Nucleus accumbens (tissue), 56 donors: ENCODE measurements at regions not wholly inside any gene's neighbourhood (a gene's known extent, or its start where the extent isn't known, plus 50 kb on each side); places are given as distances from the start of the nearest gene placed in this dataset.
"Not testable (repeated sequence)": the region's sequence is repeated elsewhere in the genome, so short reads cannot be mapped to it uniquely, and the experiment has no call there.

Source experiments
- DNase-seq, 56 donors: peaks; one replicate each; lab custom pipeline; 2025; lab: John Stamatoyannopoulos, UW

GRCh38 chr16:9334103-9334502 lies 242.7 kb downstream of the HAPSTR1 start:
- no peak for DNase-seq

GRCh38 chr16:9337308-9338032 lies 246.0 kb downstream of the HAPSTR1 start:
- peak in 1 of 56 donors; percentile 10 for DNase-seq

GRCh38 chr16:9338068-9338467 lies 246.6 kb downstream of the HAPSTR1 start:
- DNase-seq: no peak

- no peak for DNase-seq
Observed at GRCh38 chr16:9338510-9338909, 247.1 kb downstream of the HAPSTR1 start.

GRCh38 chr16:9340526-9341256 lies 249.2 kb downstream of the HAPSTR1 start:
- DNase-seq: peak in 6 of 56 donors; percentile 1 to 17 (median 10)

- DNase-seq: no peak
Observed at GRCh38 chr16:9343276-9343675, 251.8 kb downstream of the HAPSTR1 start.

GRCh38 chr16:9344508-9344907 lies 253.1 kb downstream of the HAPSTR1 start:
- DNase-seq: no peak

GRCh38 chr16:9345046-9345445 lies 253.6 kb downstream of the HAPSTR1 start:
- no peak for DNase-seq

GRCh38 chr16:9345880-9346279 lies 254.4 kb downstream of the HAPSTR1 start:
- DNase-seq: no peak

GRCh38 chr16:9348912-9349311 lies 257.5 kb downstream of the HAPSTR1 start:
- no peak for DNase-seq

- DNase-seq: not testable (repeated sequence)
Observed at GRCh38 chr16:9349373-9349960, 258.0 kb downstream of the HAPSTR1 start.

GRCh38 chr16:9350119-9350799 lies 258.8 kb downstream of the HAPSTR1 start:
- DNase-seq: not testable (repeated sequence)

- no peak for DNase-seq
Observed at GRCh38 chr16:9351440-9351839, 260.0 kb downstream of the HAPSTR1 start.

GRCh38 chr16:9351841-9352434 lies 260.5 kb downstream of the HAPSTR1 start:
- DNase-seq: no peak

GRCh38 chr16:9357829-9358228 lies 266.4 kb downstream of the HAPSTR1 start:
- no peak for DNase-seq

GRCh38 chr16:9360075-9360474 lies 268.6 kb downstream of the HAPSTR1 start:
- no peak for DNase-seq

- DNase-seq: no peak
Observed at GRCh38 chr16:9362050-9362449, 270.6 kb downstream of the HAPSTR1 start.

- DNase-seq: no peak
Observed at GRCh38 chr16:9362604-9363003, 271.2 kb downstream of the HAPSTR1 start.

GRCh38 chr16:9363520-9363919 lies 272.1 kb downstream of the HAPSTR1 start:
- no peak for DNase-seq

- peak in 13 of 56 donors; percentile 41 to 80 (median 64) for DNase-seq
Observed at GRCh38 chr16:9364721-9365369, 273.4 kb downstream of the HAPSTR1 start.
